Hepatocyte (in vitro differentiated cells): ENCODE measurements at regions not wholly inside any gene's neighbourhood (a gene's known extent, or its start where the extent isn't known, plus 50 kb on each side); places are given as distances from the start of the nearest gene placed in this dataset.

ENCODE experiments used
- CTCF ChIP-seq: fragments of 200-600 bp; sonication (generic); IDR thresholded peaks from 2 replicates; pipeline ENCODE4 v1.5.1; 2016; ENCODE audit warnings: antibody characterized with exemption, mild to moderate bottlenecking; ENCODE audit not compliant: poor library complexity
- EZH2 ChIP-seq: fragments of 200-600 bp; sonication (generic); IDR thresholded peaks from 2 replicates; pipeline ENCODE4 v1.6.1; 2016; ENCODE audit warnings: antibody characterized with exemption, mild to moderate bottlenecking, borderline replicate concordance

GRCh38 chr10:71025535-71025934 lies 137.2 kb upstream of the PCBD1 start:
- TF ChIP-seq CTCF (no peak), EZH2 (no peak)
